Spleen (tissue), 7 donors: ENCODE measurements at regions not wholly inside any gene's neighbourhood (a gene's known extent, or its start where the extent isn't known, plus 50 kb on each side); places are given as distances from the start of the nearest gene placed in this dataset.

Experiments
- POLR2A ChIP-seq, 3 donors: fragments of 450-650 bp; IDR thresholded peaks; one replicate each; pipeline ENCODE4 v1.5.1; 2017; ENCODE audit warnings: antibody characterized with exemption in 3 of 3, mild to moderate bottlenecking in 1 of 3
- TF ChIP-seq, protein P1 (sequence below), 11 experiments: fragments of 200-600 bp in 7 of 11; fragments of 450-650 bp in 4 of 11; sonication (generic) in 4 of 11; IDR thresholded peaks in 8 of 11; conservative IDR thresholded peaks in 3 of 11; 1 replicate in 7 of 11; 2 replicates in 4 of 11; pipeline versions ENCODE4 v1.4.0 to v1.8.0; 2016 to 2021; ENCODE audit warnings: antibody characterized with exemption in 11 of 11, inconsistent platforms in 4 of 11, mild to moderate bottlenecking in 1 of 11
- donor health status: DM: no; HTN: no; CAD: no; lungs with moderate emphysema.
- donor health status: DM: no; HTN: no; CAD: no.
- donor health status: DM: no; HTN: no; CAD: no.

- TF ChIP-seq, protein P1, sequence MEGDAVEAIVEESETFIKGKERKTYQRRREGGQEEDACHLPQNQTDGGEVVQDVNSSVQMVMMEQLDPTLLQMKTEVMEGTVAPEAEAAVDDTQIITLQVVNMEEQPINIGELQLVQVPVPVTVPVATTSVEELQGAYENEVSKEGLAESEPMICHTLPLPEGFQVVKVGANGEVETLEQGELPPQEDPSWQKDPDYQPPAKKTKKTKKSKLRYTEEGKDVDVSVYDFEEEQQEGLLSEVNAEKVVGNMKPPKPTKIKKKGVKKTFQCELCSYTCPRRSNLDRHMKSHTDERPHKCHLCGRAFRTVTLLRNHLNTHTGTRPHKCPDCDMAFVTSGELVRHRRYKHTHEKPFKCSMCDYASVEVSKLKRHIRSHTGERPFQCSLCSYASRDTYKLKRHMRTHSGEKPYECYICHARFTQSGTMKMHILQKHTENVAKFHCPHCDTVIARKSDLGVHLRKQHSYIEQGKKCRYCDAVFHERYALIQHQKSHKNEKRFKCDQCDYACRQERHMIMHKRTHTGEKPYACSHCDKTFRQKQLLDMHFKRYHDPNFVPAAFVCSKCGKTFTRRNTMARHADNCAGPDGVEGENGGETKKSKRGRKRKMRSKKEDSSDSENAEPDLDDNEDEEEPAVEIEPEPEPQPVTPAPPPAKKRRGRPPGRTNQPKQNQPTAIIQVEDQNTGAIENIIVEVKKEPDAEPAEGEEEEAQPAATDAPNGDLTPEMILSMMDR (IDR thresholded peaks at IDR 0.05 in 8 of 11, conservative IDR thresholded peaks at IDR 0.05 in 3 of 11) = no peak
- no peak for TF ChIP-seq POLR2A (IDR thresholded peaks at IDR 0.05)
Measured at GRCh38 chr1:9449976-9450696, 89.1 kb upstream of the SLC25A33 start.
